ENCODE measurements at regions not wholly inside any gene's neighbourhood (a gene's known extent, or its start where the extent isn't known, plus 50 kb on each side); places are given as distances from the start of the nearest gene placed in this dataset.
"Not testable (repeated sequence)": the region's sequence is repeated elsewhere in the genome, so short reads cannot be mapped to it uniquely, and the experiment has no call there.

DNA sequence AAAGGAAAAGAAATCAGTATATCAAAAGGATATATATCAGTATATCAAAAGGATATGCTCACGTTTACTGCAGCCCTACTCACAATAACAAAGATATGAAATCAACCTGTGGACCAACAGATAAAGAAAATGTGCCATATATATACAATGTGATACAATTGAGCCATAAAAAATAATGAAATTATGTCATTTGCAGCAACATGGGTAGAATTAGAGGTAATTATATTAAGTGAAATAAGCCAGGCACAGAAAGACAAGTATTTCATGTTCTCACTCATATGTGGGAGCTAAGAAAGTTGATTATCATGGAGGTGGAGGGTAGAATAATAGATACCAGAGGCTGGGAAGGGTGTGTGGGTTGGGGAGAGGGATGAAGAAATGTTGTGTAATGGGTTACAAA is 102.9 kb upstream of the MARCKS start:
- DNase-seq = no peak

DNA sequence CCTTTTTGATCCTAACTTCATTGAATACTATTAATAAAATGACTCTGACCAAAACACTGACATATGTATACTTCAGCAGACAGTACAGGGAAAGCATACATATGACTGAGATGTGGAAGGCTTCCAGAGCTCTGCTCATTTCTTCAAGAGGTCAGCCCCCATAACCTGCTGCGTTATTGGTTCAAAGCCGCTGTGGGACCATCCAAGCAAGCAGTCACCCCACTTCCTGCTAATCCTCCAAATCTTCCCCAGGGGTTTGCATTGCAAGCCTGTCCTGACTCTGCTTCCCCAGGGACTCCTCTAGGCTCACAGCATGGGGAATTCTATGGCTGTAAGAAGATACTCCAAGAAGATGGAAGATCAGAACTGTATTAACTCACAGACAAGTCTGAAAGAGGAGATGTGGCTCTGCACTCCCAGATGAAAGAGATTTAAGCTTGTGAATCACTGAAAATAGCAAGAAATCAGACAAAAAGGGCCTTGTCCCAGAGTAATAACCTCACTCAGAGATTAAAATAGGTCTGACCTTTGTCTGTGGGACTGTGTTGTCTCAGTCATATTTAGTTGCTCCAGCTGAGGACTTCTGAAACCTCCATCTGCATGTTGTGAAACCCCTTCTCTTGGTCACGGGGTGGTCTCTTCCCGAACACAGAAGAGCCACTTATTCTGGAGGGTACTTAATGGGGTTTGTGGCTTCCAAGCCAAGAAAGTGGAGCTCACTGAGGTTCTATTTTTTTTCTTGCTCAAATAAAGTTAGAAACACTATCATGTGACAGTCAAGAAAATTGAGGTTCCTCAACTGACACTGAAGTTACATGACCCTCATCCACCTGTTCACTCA is 101.5 kb upstream of the MARCKS start:
- no peak for DNase-seq

DNA sequence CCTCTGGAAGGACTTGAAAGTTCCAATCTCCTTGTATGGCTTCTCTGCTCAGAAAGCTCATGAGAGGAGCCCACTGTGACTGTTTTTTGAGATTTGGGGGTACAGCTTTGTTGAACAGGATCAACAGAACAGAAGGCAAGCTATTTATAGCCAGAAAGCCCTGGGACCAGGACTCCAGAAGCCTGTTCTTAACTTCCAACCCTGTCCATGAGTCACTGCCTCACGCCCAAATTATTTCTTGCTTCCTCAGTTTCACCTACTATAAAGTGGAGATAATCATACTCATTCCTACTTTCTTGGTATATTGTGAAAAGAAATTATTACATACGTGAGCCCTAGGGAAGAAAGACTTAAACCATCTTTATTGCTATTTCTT is 100.9 kb upstream of the MARCKS start:
- no peak for DNase-seq

DNA sequence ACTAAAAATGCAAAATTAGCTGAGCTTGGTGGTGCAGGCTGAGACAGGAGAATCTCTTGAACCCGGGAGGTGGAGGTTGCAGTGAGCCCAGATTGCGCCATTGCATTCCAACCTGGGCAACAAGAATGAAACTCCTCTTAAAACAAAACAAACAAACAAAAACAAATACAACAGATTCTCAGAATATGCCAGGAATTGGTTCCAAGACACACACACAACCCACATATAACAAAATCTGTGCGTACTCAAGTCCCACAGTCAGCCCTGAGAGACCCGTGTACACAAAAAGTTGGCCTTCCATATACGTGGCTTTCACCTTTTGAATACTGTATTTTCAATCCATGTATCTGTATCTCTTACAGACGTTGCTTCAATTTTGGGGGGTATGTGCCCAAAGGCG is 98.9 kb upstream of the MARCKS start:
- DNase-seq = no peak

DNA sequence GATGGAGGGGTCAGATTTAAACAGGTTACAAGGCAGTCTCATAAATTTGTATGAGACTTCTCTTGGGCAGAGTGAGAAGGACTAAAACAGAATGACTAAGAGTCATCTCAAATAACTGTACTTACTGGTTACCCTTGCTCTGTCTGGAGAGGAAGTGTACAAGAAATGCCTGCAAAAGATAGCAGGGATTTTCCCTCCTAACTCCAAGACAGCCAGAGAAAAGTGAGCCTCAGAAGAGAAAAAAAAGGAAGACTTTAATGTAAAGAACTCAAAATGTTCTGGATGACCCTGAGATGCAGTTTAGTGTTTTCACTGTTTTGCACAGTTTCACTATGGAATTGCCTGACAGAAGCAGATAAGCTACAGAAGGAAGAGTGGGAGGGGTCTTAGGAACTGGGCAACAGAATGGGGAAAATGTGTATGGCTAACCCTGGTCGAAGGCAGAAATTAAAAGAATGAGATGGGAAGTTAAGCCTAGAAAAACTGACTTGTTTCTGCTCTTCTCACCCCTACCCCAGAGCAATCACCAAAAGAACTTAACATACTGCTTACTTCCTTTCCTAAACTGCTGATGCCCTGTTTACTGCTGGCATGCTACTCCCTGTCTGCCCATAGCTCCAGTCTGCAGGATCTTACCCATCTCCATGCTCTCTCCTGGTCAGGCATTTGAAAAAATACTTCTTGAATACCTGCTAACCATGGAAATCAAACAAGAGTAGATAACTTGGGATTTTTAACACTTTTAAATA is 98.1 kb upstream of the MARCKS start:
- no peak for DNase-seq

DNA sequence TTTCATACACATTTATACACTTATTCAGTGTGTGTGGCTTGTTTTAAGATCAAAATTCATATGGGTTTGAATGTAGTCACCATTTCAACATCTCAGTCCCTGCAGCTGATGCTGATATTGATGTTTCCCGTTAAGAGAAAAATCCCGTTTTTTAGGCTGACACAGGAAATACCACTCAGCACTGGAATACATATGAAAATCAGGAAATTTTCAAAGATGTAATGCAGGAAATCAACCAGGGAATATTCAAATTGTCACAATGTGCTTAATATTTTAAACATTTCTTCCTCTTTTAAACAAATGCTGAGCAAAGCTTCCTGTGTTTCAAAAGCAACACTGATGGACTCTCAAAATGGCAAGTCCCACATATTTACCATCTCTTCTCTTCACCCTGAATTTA is 94.5 kb upstream of the MARCKS start:
- no peak for DNase-seq

DNA sequence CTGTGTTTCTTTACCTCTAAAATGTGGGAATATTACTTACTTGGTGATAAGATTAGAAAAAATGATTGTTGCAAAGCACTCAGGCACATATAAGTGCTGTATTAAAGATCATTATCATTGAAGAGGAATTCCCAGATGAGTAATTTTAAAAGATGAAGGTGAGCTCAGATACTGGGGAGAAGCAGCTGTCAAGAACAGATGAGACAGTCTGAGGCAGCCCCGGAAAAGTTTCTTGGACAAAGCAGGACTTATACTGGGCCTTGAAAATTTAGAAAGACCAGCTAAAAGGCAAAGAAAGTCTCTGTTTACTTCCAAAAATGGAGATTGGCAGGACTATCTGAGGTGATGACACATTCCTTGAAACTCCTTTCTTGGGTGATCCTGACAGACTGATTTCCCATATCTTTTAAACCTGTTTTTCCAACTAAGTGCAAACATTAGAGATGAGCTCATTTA is 93.8 kb upstream of the MARCKS start:
- DNase-seq = no peak

DNA sequence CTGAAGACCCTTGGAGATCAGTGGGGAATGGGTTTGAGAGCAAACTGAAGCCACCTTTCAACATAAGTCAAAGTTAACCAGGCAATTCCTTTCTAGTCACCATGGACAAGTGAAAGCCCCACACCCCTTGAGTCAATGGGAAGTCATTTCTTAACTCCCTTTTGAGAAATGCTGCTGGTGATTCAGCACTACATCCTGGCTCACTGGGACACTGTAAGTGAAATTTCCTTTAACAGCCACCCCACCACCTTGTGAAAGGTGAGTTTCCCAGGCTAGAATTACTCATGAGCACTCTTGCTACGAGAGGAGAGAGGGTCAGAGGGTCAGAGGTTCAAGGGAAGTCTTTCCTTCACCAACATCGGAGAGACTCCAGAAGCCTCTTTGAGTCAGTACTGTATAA is 93.3 kb upstream of the MARCKS start:
- DNase-seq = peak; percentile 41

DNA sequence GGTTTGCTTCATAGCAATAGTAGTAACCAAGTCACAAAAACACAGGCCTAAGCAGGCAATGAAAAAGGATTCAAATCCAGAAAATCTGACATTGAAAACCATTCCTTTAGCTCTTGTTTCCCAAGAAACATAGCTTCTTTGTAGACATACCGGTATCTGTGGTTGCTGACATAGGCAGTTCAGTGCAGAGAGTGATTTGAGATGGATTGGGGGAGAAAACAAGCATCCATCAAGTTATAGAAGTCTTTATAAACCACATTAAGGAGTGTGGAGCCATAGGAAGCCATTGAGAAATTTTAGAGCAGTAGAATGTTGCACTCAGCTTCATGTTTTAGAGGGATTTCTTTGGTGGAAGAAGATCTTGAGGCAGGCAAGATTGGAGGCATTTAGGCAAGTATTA is 91.2 kb upstream of the MARCKS start:
- DNase-seq = no peak

DNA sequence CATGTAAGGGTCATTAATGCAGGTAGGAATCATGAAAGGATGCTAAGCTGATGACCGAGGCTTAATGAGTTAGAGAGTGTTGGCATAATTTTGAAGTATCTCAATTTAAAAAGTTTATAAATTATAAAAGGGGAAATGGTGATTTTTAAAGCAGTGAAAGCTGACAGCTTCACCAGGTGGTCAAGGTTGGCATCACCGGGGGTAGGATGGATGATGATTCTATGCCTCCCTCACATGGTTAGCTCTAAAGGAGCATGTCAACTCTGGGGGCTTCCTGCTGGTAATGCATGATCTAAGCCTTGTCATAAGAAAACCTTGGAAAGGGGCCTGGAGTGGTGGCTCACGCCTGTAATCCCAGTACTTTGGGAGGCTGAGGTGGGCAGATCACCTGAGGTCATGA is 89.2 kb upstream of the MARCKS start:
- DNase-seq = no peak

DNA sequence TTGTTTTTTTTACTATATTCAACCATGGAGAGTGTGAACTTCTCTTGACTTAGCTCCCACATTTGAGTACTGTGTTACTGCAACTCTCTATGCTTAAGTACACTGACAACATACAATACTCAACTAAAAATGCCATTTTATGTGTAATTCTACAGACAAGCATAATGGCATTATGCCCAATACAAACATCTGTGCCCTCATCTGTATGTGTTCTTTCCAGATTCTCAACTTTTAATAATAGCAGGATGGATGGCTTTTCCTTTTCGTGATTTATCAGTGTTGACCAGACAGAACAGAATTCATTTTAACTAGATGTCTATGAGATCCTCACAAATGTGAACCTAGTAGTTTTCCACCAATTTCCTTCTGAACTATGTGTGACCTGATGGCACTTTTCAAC is 84.2 kb upstream of the MARCKS start:
- no peak for DNase-seq

DNA sequence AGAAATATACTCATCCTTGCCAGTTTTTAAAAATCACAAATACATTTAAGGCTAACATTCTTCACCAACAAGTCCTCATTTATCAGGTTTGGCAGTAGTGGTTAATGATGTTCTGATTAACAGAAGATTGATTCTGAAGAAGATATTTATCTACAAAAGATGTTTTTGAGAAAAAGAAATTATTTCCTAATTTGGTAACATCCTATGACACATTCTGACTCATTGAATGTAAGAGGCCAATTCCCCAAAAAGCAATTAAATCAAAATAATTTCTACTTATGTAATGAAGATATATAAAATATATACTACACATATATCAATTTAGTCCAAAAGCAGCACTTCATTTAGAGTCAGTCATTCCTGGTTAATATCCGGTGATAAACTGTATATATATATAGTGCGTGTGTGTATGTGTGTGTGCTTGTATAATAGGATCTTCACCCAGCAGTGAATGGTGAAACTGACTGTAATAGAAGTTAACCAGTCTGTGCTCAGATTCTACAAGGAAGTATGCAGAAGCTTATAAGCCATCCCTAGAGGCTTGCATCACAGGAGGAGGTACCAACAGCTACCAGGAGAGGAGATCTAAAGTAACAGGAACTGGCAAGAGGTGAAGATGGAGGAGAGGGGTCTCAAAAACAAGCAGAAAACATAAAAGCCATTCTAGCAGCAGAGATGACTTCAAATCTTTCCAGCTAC is 82.9 kb upstream of the MARCKS start:
- no peak for DNase-seq

DNA sequence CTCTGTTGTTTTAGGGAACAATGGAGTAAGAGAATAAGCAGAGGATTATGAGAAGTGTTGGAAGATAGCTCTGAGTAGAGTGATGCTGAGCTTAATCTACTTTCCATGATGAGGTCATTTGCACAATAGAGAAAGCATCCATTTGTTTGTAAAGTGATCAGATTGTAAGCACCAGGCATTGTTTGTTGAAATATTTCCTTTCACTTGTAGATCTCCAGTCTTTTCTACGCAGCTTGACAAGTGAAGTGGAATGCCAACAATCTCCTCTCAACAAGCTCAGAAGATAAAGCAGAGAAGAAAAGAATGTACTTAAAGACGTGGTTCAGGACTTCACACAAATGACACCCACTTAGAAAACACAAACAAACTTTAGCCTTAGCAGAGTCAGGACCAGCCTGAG is 80.1 kb upstream of the MARCKS start:
- no peak for DNase-seq

DNA sequence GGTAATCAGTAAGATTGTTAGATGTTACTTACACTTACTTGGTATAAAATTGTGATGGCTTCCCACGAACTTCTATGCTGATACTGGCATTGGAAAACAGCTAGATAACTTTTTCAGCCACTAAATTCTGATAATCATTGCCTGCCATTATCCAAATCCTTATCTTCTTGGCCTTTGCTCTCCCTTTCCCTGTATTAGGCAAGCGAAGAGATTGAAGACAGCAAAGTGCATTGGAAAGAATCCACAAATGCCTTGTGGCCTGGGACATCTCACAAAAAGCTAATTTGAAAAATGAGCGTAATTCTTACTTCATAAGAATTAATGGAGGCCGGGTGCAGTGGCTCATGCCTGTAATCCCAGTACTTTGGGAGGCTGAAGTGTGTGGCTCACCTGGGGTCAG is 79.5 kb upstream of the MARCKS start:
- DNase-seq = no peak

DNA sequence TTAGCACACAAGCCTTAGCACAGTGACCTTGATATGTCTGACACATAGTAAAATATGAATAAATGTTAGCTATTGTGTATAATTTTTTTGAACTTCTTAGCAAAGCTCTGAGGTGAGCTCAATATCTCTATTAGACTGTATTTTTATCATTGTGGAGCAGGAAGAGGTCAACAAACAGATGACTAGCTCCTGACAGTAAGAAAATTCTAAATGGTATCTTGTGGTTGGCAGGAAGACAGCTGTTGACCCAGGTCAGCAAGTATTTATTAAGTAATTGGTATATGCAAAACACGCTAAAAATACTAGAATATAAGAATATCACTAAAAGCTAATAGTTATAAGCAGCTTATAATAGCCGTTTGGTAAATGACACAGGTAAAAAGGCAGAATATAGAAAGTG is 77.5 kb upstream of the MARCKS start:
- no peak for DNase-seq

DNA sequence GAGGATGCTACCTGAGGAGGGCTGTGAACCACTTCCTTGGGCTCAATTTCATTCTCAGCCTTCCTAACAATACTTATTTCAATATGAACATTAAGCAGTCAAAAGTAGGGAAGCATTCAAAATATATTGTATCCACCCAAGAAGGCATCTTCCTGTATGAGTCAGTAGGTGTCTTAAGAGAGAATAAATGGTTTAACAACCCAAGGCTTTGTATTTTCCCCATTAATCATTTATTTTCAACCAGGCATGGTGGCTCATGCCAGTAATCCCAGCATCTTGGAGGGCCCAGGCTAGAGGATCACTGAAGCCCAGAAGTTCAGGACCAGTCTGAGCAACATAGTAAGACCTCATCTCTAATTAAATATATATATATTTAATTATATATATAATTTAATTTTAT is 74.5 kb upstream of the MARCKS start:
- DNase-seq = no peak

DNA sequence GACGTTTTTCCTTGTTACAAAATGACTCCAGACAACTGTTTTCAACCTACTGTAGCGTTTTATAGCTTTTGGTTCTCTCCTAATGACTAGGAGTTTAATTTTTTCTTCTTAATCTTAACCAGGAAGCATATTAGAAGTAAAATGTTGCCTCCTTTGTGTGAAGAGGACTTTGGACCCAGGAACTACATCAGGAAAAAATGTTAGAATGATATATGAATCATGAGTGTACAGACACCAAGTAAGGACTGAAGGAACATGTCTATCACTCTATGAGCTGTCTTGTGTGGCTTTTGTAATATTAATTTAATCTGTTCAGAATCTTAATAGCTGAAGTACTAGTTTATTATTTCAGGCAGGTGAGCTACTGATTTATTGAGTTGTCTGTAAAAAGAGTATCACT is 71.0 kb upstream of the MARCKS start:
- no peak for DNase-seq

DNA sequence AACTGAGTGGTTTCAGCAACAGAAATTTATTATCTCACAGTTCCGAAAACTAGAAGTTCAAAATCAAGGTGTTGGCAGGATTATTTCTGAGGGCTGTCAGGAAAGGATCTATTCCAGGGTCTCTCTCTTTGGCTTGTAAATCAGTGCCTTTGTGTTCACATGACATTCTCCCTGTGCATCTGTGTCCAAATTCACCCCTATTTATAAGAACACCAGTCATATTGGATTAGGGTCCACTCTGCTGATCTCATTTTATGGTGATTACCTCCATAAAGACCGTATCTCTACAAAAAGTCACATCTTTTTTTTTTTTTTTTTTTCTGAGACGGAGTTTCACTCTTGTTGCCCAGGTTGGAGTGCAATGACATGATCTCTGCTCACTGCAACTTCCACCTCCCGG is 68.6 kb upstream of the MARCKS start:
- no peak for DNase-seq

DNA sequence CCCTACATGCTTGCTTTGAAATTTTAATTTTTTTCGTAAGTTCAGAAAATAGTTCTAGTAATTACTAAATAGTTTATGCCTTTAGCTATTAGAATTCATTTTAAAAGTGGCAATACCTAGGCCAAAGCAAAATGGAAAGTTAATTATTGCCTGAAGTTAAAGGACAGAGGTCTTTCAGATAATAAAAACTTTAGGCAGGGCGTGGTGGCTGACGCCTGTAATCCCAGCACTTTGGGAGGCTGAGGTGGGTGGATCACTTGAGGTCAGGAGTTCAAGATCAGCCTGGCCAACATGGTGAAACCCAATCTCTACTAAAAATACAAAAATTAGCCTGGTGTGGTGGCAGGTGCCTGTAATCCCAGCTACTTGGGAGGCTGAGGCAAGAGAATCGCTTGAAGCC is 65.9 kb upstream of the MARCKS start:
- DNase-seq = not testable (repeated sequence)

DNA sequence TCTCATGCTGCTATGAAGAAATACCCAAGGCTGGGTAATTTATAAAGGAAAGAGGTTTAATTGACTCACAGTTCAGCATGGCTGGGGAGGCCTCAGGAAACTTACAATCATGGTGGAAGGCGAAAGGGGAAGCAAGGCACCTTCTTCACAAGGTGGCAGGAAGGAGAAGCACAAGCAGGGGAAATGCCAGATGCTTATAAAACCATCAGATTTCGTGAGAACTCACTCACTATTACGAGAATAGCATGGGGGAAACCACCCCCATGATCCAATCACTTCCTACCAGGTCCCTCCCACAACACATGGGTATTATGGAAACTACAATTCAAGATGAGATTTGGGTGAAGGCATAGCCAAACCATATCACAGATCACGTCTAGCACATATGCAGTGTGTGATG is 61.8 kb upstream of the MARCKS start:
- DNase-seq = not testable (repeated sequence)

DNA sequence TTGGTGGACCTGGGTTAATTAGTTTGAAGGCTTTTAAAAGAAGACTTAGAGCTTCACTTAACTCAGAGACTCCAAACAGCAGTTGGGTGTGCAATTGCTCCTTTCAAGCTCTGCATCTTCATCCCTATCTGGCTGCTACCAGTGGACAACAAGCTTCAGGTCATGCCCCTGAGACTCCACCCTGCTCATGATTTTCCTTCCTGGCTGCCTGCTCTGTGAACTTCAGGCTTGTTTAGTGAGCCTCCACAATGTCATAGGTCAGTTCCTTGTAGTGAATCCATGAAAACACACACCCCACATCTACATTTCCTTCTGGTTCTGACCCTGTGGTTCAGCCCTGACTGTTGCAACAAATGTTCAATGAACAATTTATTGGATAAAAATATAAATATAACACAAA is 61.1 kb upstream of the MARCKS start:
- DNase-seq = no peak

DNA sequence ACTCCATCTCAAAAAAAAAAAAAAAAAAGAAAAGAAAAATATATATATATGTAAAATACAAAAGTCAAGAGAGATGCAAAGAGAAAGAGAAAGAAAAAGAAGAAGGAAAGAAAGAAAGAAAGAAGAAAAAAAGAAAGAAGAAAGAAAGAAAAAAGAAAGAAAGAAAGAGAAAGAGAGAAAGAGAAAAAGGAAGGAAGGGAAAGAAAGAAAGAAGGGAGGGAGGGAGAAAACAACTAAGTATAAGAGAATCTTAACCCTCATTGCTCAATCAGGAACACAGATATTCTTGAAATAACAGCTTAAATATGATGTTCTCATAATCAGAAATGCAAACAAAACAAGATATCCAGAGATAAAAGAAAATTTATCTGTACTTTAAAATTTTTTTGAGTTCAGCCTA is 54.4 kb upstream of the MARCKS start:
- DNase-seq = no peak

DNA sequence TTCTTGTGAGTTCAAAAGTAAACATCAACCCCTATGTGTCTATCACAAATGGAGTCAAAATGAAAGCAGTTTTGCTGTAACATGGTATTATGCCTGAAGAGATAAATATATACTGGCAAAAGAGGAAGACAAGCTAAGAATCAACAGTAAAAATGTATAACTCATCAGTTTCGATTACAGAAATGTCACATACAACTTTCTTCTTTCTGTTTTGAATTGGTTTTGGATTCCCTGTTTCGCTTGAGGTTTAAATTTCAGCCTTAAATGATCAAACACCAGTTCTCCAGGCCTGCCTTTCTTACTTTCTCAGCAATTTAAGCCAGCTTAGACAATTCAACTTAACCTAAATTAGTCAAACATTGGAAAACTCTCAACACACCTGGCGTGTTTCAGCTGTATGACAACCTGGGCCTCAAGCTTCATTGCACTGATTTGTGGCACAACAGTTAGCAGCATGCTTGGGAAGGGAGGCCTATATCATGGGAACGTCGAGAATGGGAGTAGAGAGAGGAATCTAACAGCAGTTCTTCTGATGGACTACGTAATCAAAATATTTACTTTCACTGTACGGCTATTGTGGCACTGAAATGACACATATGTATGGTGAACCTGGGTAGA is 51.9 kb upstream of the MARCKS start:
- DNase-seq = peak; percentile 30

Measured in activated CD4-positive, alpha-beta T cell treated with anti-CD3 and anti-CD28 coated beads, Interleukin-2, Interleukin-6, amounts not matched to agents 100 ng/mL and 50 ng/mL, durations not matched to agents 16 hours and 8 hours (primary cell).